ENCODE measurements at regions not wholly inside any gene's neighbourhood (a gene's known extent, or its start where the extent isn't known, plus 50 kb on each side); places are given as distances from the start of the nearest gene placed in this dataset.

DNA sequence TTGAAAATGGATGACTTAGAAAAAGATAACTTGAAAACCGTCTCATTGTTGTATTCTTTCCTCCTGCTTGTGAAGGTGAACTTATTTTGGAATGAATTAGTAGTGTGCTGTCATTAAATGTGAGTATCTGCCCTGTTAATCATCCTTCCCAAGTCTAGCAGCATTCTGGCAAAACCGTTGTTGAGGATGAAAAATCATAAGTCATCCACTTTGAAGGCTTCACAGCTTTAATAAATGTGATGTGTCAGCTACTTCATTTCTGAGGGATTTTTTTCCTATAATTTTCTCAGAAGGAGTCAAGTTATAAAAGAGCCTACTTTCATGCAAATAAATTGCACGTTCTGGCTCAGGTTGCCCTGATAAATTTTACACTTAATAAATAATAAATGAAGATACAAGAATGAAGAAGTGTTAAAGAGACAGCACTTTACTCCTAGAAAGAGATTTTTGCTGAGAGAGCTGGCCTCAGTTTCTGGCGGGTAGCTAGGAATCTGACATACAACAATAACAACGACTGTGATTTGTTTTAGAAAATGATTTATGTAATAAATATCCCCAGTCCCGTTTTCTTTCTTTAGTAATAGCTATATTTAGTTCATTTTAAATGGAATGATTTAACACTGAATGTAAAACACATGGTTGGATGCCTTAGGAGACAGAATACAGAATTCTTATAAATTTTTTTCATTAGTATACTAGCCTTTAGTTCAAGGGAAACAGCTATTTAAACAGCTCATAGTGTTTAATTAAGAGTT, 516.5 kb upstream of the KLF6 start:
- no peaks in the 10 kb centered on the region for H3K27me3 Mint-ChIP-seq (ENCODE audit: low read depth)
- no peak for DNase-seq (ENCODE audit: low spot score in 2 of 2, unreplicated experiment in 2 of 2)
- no peak overlapping the region for H3K27ac Mint-ChIP-seq
- H3K9me3 Mint-ChIP-seq: no peaks in the 10 kb centered on the region
- TF ChIP-seq CTCF (IDR thresholded peaks at IDR 0.05; ENCODE audit: unreplicated experiment): no peak
- H3K4me3 Mint-ChIP-seq: no peak overlapping the region
- H3K4me1 Mint-ChIP-seq: no peaks in the 10 kb centered on the region
- H3K36me3 Mint-ChIP-seq: no peaks in the 10 kb centered on the region

DNA sequence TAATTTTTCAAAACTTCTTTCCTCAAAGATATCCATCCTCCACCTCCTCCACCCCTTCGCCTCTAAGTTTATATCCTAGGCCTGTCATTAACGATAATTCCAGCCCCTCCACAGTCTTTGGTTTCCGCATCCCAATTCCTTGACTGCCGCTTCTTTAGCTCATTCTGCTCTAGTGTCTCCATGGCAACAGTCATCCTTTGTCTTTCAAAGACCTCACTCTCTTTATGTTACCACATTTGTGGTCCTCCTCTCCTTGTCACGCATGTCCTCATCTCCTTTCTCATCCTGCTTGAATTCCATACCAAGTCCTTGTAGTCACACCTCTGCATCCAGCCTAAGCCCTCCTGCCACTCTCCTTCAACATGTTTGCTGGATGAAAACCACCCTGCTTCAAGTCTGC, 511.2 kb upstream of the KLF6 start:
- H3K27ac Mint-ChIP-seq: no peak overlapping the region
- H3K4me3 Mint-ChIP-seq: no peak overlapping the region
- no peak for TF ChIP-seq CTCF (IDR thresholded peaks at IDR 0.05; ENCODE audit: unreplicated experiment)
- no peaks in the 10 kb centered on the region for H3K36me3 Mint-ChIP-seq
- H3K27me3 Mint-ChIP-seq (ENCODE audit: low read depth): no peaks in the 10 kb centered on the region
- no peaks in the 10 kb centered on the region for H3K4me1 Mint-ChIP-seq
- no peaks in the 10 kb centered on the region for H3K9me3 Mint-ChIP-seq
- no peak for DNase-seq (ENCODE audit: low spot score in 2 of 2, unreplicated experiment in 2 of 2)

- no peak for TF ChIP-seq CTCF (IDR thresholded peaks at IDR 0.05; ENCODE audit: unreplicated experiment)
- no peak overlapping the region for H3K4me3 Mint-ChIP-seq
- no peaks in the 10 kb centered on the region for H3K9me3 Mint-ChIP-seq
- H3K36me3 Mint-ChIP-seq: no peaks in the 10 kb centered on the region
- H3K27ac Mint-ChIP-seq: no peak overlapping the region
- no peak for DNase-seq (ENCODE audit: low spot score in 2 of 2, unreplicated experiment in 2 of 2)
- no peaks in the 10 kb centered on the region for H3K27me3 Mint-ChIP-seq (ENCODE audit: low read depth)
- no peaks in the 10 kb centered on the region for H3K4me1 Mint-ChIP-seq
These were observed 510.2 kb upstream of the KLF6 start for GRCh38 chr10:4294996-4295792.

DNA sequence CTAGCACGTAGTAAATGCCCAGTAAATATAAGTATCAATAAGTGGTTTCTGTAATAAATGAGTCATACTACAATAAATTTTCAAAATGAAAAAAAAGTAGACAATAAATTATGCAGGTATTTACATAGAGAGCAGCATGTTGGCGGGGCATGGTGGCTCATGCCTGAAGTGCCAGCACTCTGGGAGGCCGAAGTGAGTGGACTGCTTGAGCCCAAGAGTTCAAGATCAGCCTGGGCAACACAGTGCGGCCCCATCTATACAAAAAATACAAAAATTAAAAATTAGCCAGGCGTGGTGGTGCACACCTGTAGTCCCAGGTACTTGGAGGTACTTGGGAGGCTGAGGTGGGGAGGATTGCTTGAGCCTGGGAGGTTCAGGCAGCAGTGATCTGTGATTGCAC, 509.3 kb upstream of the KLF6 start:
- no peaks in the 10 kb centered on the region for H3K4me1 Mint-ChIP-seq
- H3K4me3 Mint-ChIP-seq: no peak overlapping the region
- no peaks in the 10 kb centered on the region for H3K36me3 Mint-ChIP-seq
- no peaks in the 10 kb centered on the region for H3K9me3 Mint-ChIP-seq
- H3K27ac Mint-ChIP-seq: no peak overlapping the region
- DNase-seq (ENCODE audit: low spot score in 2 of 2, unreplicated experiment in 2 of 2): no peak
- TF ChIP-seq CTCF (IDR thresholded peaks at IDR 0.05; ENCODE audit: unreplicated experiment): no peak
- H3K27me3 Mint-ChIP-seq (ENCODE audit: low read depth): no peaks in the 10 kb centered on the region

- Mint-ChIP-seq H3K36me3 (no peaks in the 10 kb centered on the region), H3K9me3 (no peaks in the 10 kb centered on the region), H3K27ac (no peak overlapping the region), H3K27me3 (ENCODE audit: low read depth) (no peaks in the 10 kb centered on the region), H3K4me3 (no peak overlapping the region), H3K4me1 (no peaks in the 10 kb centered on the region)
- DNase-seq (ENCODE audit: low spot score in 2 of 2, unreplicated experiment in 2 of 2): no peak
- TF ChIP-seq CTCF (IDR thresholded peaks at IDR 0.05; ENCODE audit: unreplicated experiment): no peak
These were observed 507.0 kb upstream of the KLF6 start for GRCh38 chr10:4291990-4292389.
